ENCODE measurements at regions not wholly inside any gene's neighbourhood (a gene's known extent, or its start where the extent isn't known, plus 50 kb on each side); places are given as distances from the start of the nearest gene placed in this dataset.

- intact Hi-C loops (cut with DNase I): no loop called here
- no peaks in the 10 kb centered on the region for H3K27me3 ChIP-seq (replicated peaks; ENCODE audit: insufficient read depth)
- TF ChIP-seq POLR2A (IDR thresholded peaks at IDR 0.05): no peak
- TF ChIP-seq CTCF (IDR thresholded peaks at IDR 0.05): no peak
- no peak for TF ChIP-seq POLR2AphosphoS5 (IDR thresholded peaks at IDR 0.05)
- WGBS: 51% methylated on average over 4 of the region's 4 CpGs
- no peak overlapping the region for H3K27ac ChIP-seq
- DNase-seq (ENCODE audit: low spot score): no peak
- H3K4me1 ChIP-seq (replicated peaks): no peaks in the 10 kb centered on the region
- no peaks in the 10 kb centered on the region for H3K9me3 ChIP-seq
- no peaks in the 10 kb centered on the region for H3K36me3 ChIP-seq
- H3K4me3 ChIP-seq: no peak overlapping the region
Observed at GRCh38 chr4:14392378-14392777, 609.9 kb upstream of the CPEB2 start.

DNA sequence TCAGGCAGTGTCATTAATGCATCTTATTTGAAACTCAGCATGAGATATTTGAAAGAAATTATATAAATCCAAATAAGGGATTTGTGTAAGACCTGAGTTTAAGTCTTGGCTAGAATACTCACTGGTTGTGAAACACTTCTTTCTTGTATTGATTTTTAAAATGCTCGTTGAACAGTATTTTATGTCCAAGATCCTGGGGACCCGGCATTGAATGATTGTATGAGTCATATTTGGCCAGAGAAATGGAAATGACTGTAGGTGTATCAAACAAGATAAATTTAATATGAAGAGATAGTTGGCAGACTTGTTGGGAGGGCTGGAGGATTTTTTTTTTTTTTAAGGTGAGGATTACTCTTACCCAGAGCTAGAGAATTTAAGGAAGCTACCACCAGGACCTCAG, 606.1 kb upstream of the CPEB2 start:
- TF ChIP-seq CTCF (IDR thresholded peaks at IDR 0.05) (no peak), POLR2A (IDR thresholded peaks at IDR 0.05) (no peak), POLR2AphosphoS5 (IDR thresholded peaks at IDR 0.05) (no peak)
- Histone ChIP-seq H3K27ac (no peak overlapping the region), H3K27me3 (replicated peaks; ENCODE audit: insufficient read depth) (no peaks in the 10 kb centered on the region), H3K9me3 (no peaks in the 10 kb centered on the region), H3K36me3 (no peaks in the 10 kb centered on the region), H3K4me1 (replicated peaks) (no peaks in the 10 kb centered on the region), H3K4me3 (no peak overlapping the region)
- 77% methylated on average over 2 of the region's 2 CpGs for WGBS
- intact Hi-C loops (cut with DNase I): no loop called here
- no peak for DNase-seq (ENCODE audit: low spot score)

- no peaks in the 10 kb centered on the region for H3K4me1 ChIP-seq (replicated peaks)
- H3K27me3 ChIP-seq (replicated peaks; ENCODE audit: insufficient read depth): no peaks in the 10 kb centered on the region
- H3K4me3 ChIP-seq: no peak overlapping the region
- H3K9me3 ChIP-seq: no peaks in the 10 kb centered on the region
- TF ChIP-seq POLR2AphosphoS5 (IDR thresholded peaks at IDR 0.05): no peak
- TF ChIP-seq CTCF (IDR thresholded peaks at IDR 0.05): no peak
- no peak for TF ChIP-seq POLR2A (IDR thresholded peaks at IDR 0.05)
- no peak overlapping the region for H3K27ac ChIP-seq
- intact Hi-C loops (cut with DNase I): no loop called here
- no peak for DNase-seq (ENCODE audit: low spot score)
- H3K36me3 ChIP-seq: no peaks in the 10 kb centered on the region
Observed at GRCh38 chr4:14399848-14400247, 602.4 kb upstream of the CPEB2 start.

DNA sequence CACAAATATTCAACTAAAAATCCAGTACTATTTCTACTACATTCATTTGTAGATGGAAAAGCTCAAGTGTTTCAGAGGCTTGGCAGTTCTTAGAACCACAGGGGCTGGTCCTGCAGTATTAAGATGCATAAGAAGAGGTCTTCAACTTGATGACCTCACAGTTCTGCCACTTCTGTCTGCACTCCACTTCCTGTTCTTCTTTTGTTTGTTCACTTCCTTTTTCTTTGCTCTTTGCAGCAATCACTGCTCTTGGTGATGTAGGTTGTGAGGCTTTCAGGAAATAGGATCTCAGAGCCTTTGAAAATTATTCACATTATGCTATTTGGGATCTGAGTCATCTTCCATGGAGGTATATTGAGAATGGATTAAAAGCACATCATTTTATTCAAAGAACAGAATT, 602.0 kb upstream of the CPEB2 start:
- Histone ChIP-seq H3K27ac (no peak overlapping the region), H3K4me3 (no peak overlapping the region), H3K27me3 (replicated peaks; ENCODE audit: insufficient read depth) (no peaks in the 10 kb centered on the region), H3K36me3 (no peaks in the 10 kb centered on the region), H3K9me3 (no peaks in the 10 kb centered on the region), H3K4me1 (replicated peaks) (no peaks in the 10 kb centered on the region)
- no peak for DNase-seq (ENCODE audit: low spot score)
- intact Hi-C loops (cut with DNase I): no loop called here
- TF ChIP-seq POLR2A (IDR thresholded peaks at IDR 0.05) (no peak), POLR2AphosphoS5 (IDR thresholded peaks at IDR 0.05) (no peak)

GRCh38 chr4:14403132-14403531, 599.1 kb upstream of the CPEB2 start:
- WGBS: 67% methylated on average over 1 of the region's 1 CpG
- Histone ChIP-seq H3K27ac (no peak overlapping the region), H3K4me1 (replicated peaks) (no peaks in the 10 kb centered on the region), H3K4me3 (no peak overlapping the region), H3K27me3 (replicated peaks; ENCODE audit: insufficient read depth) (no peaks in the 10 kb centered on the region), H3K9me3 (no peaks in the 10 kb centered on the region), H3K36me3 (no peaks in the 10 kb centered on the region)
- DNase-seq (ENCODE audit: low spot score): no peak
- TF ChIP-seq CTCF (IDR thresholded peaks at IDR 0.05) (no peak), POLR2A (IDR thresholded peaks at IDR 0.05) (no peak), POLR2AphosphoS5 (IDR thresholded peaks at IDR 0.05) (no peak)
- intact Hi-C loops (cut with DNase I): no loop called here
